ENCODE measurements at regions not wholly inside any gene's neighbourhood (a gene's known extent, or its start where the extent isn't known, plus 50 kb on each side); places are given as distances from the start of the nearest gene placed in this dataset.

DNA sequence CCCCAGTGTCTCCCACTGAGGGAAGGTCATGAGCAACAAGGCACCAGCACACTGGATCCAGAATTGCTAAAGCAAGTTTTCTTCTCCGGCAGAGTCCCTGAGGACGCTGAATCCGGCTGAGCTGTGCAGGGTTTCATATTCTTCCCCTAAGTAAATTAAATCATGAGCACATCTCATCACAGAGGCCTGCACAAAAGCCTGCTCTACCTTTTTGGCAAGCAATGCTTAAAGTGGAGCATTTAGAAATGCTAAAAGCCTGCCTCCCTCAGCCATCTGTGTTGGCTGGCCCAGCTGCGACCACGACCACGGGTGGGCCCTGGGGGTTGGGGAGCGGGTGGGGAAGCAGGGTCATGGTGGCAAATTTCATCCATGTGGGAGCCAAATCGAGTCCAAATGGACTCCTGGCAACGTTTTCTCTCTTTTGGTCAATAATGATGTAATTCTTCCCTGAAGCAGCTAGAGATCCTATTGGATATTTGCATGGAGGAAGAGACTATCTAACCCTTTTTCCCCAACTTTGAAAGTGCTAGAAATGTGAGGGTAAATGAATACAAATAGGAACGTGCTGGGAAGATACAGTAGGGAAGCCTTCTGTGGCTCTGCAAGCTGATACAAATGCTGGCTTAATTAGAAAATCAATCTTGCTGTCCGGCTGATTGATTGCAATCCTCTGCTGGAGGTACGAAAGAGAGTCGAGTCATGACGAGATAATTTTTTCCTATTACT is 532.8 kb upstream of the TBL1XR1 start:
- DNase-seq = no peak

DNA sequence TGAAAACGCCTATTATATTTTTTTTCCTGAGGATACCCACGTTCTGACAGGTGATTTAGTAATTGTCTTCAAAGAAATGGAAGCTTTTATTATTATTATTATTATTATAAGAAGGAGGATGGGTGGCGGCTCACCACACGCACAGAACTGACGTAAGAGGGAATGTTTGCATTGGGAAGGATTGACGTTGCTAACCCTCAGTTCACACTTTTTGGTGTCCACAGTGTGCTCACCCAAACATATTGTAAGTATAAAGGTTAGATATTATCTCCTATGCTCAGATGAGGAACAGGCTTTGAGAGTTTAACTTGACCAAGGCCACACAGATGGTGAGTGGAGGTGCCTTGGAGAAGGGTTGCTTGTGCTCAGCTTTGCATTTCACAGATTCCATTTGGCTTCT is 533.5 kb upstream of the TBL1XR1 start:
- DNase-seq = no peak

DNA sequence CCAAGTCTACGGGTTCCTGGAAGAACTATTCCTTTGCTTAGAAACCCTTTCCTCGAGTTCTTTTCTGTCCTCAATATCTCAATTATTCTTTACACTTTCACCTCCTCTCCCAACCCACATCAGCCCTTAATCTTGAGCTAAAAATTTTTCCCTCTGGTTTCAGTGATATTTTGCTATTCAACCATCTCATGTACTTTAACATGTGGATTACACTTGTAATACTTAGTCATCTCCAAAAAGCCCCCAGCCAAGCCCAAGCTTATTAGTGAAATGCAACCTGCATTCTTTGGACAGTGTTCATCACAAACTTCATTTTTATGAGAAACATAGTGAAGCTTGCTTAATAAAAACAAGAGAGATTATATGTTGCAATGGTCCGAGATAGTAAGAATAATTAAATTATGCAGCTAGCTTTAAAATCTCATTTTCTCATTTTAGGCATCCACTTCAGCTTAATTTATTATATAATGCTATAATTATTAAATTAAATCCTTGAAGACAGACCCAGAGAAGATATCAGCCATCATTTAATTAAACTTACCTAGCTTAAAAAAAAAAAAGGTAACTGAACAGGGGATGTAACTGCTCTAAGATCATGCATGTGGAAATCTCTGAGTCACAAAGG is 534.5 kb upstream of the TBL1XR1 start:
- DNase-seq = no peak

DNA sequence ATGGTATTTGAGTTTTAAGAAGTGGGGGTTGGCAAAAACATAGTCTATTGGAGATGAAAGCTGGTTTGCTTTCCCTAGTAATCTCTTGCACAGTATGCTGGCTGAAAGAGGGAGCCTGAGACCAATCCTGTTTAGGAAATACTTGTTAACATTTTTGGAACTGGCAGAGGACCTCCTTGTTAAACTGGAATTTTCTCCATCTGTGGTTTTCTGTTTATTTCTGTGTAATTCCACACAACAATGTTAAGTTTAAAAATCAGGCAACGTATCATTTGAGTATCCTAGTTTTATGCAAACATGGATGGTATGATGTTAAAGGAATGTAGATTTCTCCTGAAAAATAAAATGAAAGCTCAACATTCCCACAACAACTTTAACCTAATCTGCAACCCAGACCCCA is 536.0 kb upstream of the TBL1XR1 start:
- DNase-seq = no peak

DNA sequence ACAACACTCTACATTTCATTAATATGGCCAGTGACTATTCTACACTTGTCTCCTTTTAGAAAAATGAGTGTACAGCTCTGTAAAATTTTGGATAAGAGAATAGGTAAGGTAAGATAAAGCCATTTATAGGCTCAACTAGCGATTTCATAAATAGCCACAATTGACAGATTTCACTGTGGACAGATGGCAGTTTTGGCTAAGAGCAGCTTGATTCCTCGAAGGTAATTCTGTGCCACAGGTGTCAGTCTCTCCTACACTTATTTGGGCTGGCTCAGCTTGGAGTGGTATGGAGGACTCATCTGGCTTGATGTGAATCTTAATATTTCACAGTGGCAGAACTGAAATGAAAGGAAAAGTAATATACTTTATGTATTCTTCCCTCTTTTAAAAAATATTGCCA is 536.7 kb upstream of the TBL1XR1 start:
- DNase-seq = no peak

DNA sequence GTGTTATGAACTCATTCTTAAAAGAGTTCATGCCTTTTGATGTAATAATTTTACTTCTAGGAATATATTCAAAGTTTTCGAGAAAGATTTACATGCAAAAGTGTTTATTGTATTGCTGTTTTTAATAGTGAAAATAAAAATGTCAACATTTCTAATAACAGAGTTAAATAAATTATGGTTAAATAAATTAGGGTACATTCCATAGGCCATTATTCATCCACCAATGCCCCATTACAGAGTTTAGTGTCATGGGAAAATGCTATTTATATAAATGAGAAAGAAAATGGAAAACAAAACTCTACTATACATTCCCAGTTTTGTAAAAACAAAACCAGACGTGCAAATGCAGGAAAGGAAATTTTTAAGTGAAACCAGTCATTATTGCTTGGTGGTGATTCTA is 538.1 kb upstream of the TBL1XR1 start:
- DNase-seq = no peak

DNA sequence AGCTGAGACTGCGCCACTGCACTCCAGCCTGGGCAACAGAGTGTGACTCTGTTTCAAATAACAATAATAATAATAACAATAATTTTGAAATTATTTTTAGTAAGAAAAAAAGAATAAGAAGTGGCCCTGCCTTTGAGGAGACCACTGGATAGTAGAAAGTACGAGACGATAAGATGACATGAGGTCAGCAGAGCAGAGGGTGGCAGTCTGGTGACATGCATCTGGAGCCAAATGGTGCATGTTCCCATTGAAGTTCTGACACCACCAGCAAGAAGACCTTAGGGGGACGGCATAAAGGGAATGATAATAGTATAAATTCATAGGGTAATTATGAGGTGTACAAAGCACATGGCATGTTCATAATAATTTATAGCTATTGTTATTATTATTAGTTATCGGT is 542.2 kb upstream of the TBL1XR1 start:
- no peak for DNase-seq

DNA sequence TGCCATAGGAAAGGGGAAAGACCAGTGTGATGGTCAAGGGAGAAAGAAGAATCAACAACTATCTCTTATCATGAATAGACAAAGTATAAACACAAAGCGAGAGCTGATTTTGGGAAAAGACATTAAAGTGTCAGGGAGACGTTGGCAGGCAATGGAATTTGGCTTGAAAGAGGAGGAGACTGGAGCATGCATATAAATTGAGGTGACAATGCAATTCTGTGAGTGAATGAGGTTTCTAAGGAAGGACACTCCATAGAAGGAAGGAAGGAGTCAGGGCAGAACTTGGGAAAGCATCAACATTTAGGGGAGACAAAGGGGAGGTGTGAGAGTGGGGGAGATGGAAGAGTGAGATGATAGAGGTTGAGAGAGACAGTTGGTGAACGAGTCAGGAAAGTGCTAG is 543.0 kb upstream of the TBL1XR1 start:
- no peak for DNase-seq

DNA sequence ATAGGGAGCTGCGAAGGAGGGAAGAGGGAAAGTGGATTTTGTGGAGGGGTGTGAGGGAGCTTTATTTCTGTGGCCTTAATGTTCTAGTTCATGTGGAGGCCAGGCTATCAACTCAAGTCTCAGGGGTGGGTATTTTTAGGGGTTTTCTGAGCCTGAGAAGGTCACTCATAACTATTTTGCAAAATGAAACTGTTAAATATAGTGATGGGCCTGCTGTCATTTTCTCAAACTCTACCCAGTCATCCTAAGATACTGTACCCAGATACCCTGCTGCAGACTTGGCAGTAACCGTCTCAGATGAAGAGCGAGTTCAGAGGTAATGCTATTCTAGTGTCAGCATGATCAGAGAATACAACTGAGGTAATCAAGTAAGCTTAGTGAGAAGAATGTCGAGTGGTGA is 545.0 kb upstream of the TBL1XR1 start:
- DNase-seq = no peak

DNA sequence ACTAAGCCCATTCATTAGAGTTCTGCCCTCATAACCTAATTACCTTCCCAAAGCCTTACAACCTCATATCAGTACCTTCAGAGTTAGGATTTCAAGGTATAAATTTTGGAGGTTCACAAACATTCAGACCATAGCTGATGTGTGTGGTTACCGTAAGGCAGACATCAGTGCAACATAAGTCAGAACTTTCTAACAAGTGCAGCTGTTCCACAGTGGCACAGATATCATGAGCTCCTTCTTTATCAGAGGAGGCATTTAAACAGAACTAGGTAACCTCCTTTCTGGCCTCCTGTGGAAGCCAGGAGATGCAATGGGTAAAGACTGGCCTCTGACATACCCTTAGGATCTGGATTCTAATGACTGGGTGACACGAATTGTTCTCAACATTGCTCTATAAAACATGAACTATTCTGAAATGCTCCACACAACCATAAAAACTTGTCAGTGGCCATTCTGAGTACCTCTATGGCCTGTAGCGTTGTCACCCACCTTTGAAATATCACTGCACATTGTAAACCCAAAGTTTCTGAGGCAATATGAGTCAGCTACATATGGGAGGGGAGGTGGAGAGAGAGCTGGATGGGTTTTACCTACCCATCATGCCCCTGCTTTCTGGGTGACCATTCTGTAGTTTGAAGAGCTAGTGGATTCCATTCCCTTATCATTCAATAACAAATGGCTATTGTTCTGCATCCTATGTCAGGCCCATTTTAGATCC is 546.0 kb upstream of the TBL1XR1 start:
- no peak for DNase-seq

DNA sequence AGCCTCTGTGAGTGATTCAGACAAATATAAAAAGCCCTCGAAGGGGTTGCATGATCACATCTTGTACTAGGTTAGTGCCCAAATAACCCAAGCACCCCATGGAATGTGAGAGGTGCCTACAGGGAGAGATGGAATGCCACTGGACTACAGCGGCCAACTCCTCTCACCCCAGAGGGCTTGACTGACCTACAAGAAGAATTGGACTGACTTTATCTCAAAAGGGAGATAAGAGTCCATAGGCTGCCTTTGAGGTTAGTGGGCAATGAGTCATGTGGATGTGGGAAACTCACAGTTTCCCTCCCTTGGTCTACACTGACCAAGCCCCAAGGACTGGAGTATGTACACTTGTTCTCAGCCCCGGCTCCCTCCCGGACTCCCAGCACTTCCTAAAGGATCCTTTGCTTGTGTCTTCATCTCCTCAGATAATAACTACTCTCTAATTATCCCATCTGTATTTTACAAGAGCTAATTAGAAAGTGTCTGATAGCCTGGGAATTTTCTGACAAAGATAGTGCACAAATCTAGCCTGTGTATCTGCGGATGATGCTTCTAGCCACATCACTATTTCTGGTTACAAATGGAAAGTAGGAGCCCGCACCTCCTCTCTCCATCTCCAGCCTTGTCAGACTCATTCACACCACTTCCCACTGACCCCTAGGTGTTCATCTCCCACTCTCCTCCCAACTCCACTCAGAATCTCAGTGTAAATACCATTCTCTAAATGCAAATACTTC is 547.8 kb upstream of the TBL1XR1 start:
- DNase-seq = no peak

DNA sequence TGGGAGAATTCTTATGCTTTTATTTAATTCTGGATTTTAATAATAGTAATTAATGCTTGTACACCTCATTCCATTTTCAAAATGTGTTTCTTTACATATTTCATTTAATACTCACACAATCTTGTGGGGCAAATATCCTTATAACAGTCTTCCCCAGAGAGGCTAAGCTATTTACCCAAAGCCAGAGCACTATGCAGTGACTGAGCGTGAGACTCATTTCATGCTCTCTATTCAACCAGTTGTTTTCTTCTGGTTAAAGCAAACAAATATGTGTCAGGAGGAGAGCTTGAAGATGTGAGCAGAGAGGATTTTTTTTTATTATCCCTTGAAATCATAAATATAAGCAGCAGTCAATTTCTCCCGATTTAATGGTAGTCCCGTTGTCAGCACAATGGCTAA is 548.3 kb upstream of the TBL1XR1 start:
- no peak for DNase-seq

DNA sequence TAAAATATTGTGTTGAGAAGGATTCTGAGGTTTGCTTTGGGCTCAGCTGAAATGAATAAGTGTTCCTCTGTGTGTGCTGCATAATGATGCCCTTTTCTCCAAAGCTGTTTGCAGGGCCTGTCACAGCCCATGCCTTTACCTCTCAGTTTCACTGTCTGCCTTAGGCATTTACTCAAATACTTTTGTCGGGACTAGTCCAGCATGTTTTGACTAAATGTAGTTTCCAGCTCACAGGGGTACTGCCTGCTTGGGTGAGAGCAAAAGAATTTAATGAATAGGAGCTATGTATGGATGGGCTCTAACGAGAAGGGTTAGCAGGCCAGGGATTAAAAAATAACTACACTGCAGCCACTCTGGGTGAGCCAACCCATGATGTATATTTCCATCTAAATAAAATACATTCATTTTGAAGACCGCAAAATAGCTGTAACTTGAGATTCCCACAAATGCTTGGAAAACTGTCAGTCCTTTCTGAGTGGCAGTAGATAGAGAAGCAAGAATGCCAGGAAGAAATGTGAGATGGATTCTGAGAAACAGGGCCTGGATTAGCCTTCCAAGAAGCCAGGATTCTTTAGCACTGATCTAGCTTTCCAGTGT is 549.2 kb upstream of the TBL1XR1 start:
- no peak for DNase-seq

DNA sequence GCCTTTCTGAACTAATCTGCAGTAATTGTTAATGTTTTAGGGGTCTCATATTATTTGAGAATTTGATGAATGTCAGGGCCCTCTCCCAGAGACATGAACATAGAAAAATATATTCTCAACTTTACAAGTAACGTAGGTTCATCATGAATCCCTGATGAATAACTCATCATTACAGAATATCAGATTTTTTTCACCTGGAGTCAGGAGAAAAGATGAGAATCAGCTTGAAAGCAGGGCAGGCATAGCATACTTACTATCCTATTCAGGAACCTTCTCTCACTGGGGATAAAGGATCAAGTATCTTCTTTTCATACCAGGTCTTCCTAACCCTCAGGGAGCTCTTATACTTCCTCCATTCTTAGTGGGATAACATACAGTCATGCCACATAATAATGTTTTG is 552.6 kb upstream of the TBL1XR1 start:
- DNase-seq = no peak

DNA sequence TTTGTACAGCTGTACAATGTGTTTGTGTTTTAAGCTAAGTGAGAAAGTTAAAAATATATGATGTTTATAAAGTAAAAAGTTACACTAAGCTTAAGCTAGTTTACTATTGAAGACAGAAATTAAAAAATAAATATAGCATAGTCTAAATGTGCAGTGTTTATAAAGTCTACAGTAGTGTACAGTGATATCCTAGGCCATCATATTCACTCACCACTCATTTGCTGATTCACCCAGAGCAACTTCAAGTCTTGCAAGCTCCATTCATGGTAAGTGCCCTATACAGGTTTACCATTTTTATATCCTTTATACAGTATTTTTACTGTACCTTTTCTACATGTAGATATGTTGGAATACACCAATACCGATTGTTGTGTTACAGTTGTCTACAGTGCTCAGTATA is 553.2 kb upstream of the TBL1XR1 start:
- no peak for DNase-seq

DNA sequence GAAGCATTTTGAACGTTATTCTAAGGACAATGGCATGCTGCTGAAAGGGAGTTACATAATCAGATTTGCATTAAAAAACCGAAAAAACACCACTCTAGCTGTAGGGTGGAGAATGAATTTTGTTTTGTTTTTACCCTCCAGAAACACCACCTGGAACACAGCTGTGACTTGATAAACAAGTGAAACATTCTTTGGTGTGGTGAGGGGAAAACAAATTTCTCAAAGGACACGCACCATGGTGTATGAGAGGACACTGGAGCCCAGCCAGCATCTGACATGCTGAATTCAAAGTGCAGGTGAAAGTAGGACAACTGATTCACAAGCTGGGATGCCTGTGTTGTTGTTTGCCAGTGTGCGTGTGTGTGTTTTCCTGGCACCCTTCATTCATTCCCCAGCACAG is 554.5 kb upstream of the TBL1XR1 start:
- DNase-seq = no peak

DNA sequence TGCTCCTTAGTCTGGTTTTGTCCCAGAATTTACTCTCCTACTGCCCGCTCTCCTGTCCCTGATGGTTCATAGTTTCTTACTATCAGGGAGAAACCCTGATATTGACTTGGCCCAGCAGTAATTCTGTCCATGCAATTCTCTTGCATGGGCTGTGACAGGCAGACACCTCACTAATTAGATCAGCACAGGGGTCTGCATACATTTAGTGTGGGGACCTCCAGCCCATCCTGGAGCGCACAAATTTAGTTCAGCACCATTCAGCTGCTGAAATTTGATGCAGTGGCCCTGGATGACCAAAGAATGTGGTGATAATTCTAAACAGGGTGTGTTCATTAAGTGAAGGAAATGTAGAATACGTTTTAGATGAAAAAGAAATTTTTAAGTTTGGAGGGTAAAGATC is 555.5 kb upstream of the TBL1XR1 start:
- DNase-seq = no peak

DNA sequence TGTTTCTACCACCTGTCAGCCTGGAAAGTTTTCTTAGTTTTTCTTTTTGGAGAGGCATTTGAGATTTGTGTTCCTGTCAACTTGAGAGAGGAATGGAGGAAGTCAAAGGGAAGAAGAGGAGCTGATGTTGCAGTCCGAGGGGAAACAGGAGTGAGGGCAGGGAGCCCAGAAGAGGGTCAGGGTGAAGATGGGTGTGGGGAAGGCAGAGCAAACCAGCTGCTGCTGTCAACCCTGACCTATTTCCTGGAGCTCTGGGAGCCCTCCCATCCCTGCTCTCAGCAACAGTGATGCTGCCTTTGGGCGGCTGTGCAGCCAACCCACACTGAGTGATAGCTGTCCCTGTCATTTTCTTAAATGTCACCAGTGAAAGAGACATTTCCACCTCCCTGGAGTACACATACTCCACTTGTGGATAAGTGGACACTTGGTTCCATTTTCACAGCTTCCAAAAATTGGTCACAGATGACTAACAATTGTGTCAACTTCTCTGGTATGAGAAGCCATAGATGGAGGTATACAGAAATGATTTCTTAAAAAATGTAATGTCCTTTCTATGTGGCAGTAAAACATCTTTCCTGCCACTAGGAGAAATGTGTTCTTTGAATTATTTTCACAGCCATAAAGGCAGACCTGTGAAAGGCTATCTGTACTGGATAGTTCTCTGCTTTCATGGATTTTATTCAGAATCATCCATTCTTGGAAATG is 556.3 kb upstream of the TBL1XR1 start:
- DNase-seq = no peak

DNA sequence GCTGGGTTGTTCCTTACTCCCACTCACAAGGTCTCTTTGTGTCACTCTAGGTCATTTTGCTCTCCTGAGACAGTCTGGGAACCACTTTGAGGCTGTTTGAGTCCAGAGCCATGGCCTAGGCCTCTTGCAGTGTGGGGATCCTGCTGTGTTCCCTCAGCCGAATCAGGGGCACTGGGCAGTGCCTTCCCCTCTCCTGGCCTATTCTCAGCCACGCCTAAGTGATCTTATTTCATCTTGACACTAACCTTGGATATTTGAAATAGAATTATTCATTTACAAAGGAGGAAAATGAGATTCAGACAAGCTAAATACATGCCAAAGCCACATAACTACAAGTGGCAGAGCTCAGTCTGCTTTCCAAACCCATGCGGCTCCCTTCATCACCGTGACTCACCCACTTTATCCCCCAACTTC is 557.2 kb upstream of the TBL1XR1 start:
- no peak for DNase-seq

DNA sequence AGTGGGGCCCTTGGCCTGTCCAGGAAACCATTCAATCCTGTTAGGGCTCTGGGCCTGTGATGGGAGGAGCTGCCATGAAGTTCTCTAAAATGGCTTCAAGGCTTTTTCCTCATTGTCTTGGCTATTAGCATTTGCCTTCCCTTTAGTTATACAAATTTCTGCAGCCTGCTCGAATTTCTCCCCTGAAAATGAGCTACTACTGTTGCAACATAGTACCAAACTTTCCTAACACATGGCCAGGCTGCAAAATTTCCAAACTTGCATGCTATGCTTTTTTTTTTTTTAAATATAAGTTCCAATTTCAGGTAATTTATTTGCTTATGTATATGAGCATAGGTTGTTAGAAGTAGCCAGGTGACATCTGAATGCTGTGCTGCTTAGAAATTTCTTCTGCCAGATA is 560.8 kb upstream of the TBL1XR1 start:
- no peak for DNase-seq

DNA sequence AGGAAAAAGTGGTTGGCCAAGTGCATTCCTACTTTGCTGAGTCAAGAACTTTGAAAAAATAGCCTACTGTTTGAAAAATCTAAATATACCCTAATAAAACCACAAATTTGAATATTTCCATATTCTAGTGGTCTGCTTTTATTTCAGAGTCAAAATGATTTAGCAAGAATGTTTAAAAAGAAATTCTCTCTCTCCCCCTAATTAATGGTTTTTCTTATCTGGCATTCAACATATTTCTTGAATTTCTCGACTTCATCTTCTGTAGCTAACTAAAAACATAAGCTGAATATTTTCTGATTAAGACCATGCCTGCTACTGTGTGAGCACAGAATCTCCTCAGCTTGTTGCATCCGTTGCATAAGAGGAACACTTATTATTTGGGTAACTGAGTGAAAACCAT is 563.5 kb upstream of the TBL1XR1 start:
- no peak for DNase-seq

DNA sequence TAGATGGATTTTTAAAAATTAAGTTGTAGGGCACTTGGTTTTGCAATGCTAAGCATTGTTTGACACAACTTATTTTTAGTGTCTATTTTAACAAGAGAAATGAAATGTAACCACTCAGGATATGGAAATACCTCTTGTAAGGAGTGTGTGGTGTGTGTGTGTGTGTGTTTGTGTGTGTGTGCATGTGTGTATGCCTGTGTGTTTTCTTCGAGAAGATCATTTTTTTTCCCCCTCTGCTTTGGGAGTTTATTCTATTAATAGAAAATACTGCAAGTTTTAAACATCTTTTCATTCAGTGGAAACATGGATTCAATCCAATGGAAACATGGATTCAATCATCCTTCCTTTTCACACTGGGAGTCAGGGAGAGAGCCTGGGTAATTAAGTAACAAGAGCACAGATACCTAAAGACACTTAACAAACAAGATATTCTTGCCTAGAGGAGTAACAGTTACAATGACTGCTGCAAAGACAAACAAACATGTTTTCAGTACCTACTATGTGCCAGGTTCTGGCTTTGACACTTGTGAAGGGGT is 567.2 kb upstream of the TBL1XR1 start:
- DNase-seq = no peak
